ENCODE measurements at regions not wholly inside any gene's neighbourhood (a gene's known extent, or its start where the extent isn't known, plus 50 kb on each side); places are given as distances from the start of the nearest gene placed in this dataset.

DNA sequence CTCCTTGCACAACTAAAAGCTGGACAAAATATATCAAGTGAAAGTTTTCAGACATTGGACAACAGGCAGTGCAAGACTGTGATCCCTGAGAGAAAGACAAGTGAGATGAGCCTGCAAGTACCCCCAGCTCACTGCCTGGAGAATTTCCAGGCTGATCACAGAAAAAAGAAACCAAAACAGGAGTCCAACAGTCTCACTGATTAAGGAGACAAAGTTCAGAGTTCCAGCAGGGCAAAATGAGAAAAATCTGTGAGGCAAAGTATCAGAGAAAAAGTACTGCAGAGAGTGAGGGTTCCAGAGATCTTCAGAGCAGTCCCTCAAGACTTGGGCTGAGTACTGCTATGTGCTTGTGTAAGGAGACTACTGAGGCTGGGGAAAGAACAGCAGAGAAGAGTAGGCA lies 56.0 kb upstream of the PRSS3 start:
- TF ChIP-seq, protein P1, sequence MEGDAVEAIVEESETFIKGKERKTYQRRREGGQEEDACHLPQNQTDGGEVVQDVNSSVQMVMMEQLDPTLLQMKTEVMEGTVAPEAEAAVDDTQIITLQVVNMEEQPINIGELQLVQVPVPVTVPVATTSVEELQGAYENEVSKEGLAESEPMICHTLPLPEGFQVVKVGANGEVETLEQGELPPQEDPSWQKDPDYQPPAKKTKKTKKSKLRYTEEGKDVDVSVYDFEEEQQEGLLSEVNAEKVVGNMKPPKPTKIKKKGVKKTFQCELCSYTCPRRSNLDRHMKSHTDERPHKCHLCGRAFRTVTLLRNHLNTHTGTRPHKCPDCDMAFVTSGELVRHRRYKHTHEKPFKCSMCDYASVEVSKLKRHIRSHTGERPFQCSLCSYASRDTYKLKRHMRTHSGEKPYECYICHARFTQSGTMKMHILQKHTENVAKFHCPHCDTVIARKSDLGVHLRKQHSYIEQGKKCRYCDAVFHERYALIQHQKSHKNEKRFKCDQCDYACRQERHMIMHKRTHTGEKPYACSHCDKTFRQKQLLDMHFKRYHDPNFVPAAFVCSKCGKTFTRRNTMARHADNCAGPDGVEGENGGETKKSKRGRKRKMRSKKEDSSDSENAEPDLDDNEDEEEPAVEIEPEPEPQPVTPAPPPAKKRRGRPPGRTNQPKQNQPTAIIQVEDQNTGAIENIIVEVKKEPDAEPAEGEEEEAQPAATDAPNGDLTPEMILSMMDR (IDR thresholded peaks at IDR 0.05): no peak
- TF ChIP-seq POLR2A (IDR thresholded peaks at IDR 0.05) (no peak), EP300 (IDR thresholded peaks at IDR 0.05) (no peak), POLR2AphosphoS5 (IDR thresholded peaks at IDR 0.05) (no peak)

Data from upper lobe of left lung (tissue), 4 donors.